Liver (tissue), 3 donors: ENCODE measurements at regions not wholly inside any gene's neighbourhood (a gene's known extent, or its start where the extent isn't known, plus 50 kb on each side); places are given as distances from the start of the nearest gene placed in this dataset.

ENCODE experiments used
- EGR1 ChIP-seq, 2 donors: IDR thresholded peaks; 2 replicates each; pipeline ENCODE4 v1.6.1; 2016 to 2018; ENCODE audit warnings: antibody characterized with exemption in 2 of 2, low read depth in 2 of 2
- FOXA1 ChIP-seq: IDR thresholded peaks from 2 replicates; pipeline ENCODE4 v1.6.1; 2016; ENCODE audit warnings: antibody characterized with exemption
- GABPA ChIP-seq, 2 donors: IDR thresholded peaks in 1 of 2; conservative IDR thresholded peaks in 1 of 2; 2 replicates each; pipeline ENCODE4 v1.6.1; 2016; ENCODE audit warnings: antibody characterized with exemption in 2 of 2, mild to moderate bottlenecking in 1 of 2, moderate library complexity in 1 of 2
- JUND ChIP-seq, 2 donors: IDR thresholded peaks; 2 replicates each; pipeline ENCODE4 v1.6.1; 2016; ENCODE audit warnings: antibody characterized with exemption in 2 of 2
- RAD21 ChIP-seq, 2 donors: IDR thresholded peaks; 2 replicates each; pipeline ENCODE4 v1.6.1; 2016; ENCODE audit warnings: antibody characterized with exemption in 2 of 2, mild to moderate bottlenecking in 2 of 2
- SP1 ChIP-seq: IDR thresholded peaks from 2 replicates; pipeline ENCODE4 v1.6.1; 2018; ENCODE audit warnings: antibody characterized with exemption, mild to moderate bottlenecking
- YY1 ChIP-seq: IDR thresholded peaks from 2 replicates; pipeline ENCODE4 v1.6.1; 2016; ENCODE audit warnings: antibody characterized with exemption, mild to moderate bottlenecking
- TF ChIP-seq, protein P1 (sequence below): IDR thresholded peaks from 2 replicates; pipeline ENCODE4 v1.6.1; 2016; ENCODE audit warnings: antibody characterized with exemption, mild to moderate bottlenecking
- TF ChIP-seq, protein P2 (sequence below): IDR thresholded peaks from 2 replicates; pipeline ENCODE4 v1.6.1; 2016; ENCODE audit warnings: antibody characterized with exemption
- TF ChIP-seq, protein P3 (sequence below): fragments of 150-350 bp; IDR thresholded peaks from 2 replicates; pipeline ENCODE4 v1.5.1; 2017; ENCODE audit warnings: improper control_type of control experiment, low read depth, low read length; ENCODE audit not compliant: missing input control
- TF ChIP-seq, protein P4 (sequence below): IDR thresholded peaks from 2 replicates; pipeline ENCODE4 v1.6.1; 2016; ENCODE audit warnings: antibody characterized with exemption
- donor health status: healthy.
- donor health status: healthy.

DNA sequence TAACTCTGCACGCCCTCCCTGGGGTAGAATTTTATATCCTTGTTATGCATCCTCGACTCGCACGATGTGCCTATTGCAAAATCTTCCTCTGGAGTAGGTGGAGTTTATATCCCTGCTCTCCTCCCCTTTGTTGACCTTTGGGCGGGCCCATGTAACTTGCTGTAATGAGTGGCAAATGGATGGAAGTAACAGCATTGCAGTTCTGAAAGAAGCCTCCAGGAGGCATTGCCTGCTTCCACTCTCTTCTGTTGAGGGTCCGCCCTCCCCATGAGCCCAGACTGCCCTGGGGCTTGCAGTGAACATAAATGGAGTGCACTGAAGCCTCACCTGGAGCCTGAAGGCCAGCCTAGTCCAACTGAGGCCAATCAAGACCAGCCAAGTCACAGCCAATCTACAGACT lies 62.2 kb upstream of the GRIK3 start:
- no peak for TF ChIP-seq GABPA (IDR thresholded peaks at IDR 0.05 in 1 of 2, conservative IDR thresholded peaks at IDR 0.05 in 1 of 2)
- TF ChIP-seq, protein P1, sequence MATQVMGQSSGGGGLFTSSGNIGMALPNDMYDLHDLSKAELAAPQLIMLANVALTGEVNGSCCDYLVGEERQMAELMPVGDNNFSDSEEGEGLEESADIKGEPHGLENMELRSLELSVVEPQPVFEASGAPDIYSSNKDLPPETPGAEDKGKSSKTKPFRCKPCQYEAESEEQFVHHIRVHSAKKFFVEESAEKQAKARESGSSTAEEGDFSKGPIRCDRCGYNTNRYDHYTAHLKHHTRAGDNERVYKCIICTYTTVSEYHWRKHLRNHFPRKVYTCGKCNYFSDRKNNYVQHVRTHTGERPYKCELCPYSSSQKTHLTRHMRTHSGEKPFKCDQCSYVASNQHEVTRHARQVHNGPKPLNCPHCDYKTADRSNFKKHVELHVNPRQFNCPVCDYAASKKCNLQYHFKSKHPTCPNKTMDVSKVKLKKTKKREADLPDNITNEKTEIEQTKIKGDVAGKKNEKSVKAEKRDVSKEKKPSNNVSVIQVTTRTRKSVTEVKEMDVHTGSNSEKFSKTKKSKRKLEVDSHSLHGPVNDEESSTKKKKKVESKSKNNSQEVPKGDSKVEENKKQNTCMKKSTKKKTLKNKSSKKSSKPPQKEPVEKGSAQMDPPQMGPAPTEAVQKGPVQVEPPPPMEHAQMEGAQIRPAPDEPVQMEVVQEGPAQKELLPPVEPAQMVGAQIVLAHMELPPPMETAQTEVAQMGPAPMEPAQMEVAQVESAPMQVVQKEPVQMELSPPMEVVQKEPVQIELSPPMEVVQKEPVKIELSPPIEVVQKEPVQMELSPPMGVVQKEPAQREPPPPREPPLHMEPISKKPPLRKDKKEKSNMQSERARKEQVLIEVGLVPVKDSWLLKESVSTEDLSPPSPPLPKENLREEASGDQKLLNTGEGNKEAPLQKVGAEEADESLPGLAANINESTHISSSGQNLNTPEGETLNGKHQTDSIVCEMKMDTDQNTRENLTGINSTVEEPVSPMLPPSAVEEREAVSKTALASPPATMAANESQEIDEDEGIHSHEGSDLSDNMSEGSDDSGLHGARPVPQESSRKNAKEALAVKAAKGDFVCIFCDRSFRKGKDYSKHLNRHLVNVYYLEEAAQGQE: no peak
- TF ChIP-seq, protein P2, sequence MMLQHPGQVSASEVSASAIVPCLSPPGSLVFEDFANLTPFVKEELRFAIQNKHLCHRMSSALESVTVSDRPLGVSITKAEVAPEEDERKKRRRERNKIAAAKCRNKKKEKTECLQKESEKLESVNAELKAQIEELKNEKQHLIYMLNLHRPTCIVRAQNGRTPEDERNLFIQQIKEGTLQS: no peak
- TF ChIP-seq, protein P3, sequence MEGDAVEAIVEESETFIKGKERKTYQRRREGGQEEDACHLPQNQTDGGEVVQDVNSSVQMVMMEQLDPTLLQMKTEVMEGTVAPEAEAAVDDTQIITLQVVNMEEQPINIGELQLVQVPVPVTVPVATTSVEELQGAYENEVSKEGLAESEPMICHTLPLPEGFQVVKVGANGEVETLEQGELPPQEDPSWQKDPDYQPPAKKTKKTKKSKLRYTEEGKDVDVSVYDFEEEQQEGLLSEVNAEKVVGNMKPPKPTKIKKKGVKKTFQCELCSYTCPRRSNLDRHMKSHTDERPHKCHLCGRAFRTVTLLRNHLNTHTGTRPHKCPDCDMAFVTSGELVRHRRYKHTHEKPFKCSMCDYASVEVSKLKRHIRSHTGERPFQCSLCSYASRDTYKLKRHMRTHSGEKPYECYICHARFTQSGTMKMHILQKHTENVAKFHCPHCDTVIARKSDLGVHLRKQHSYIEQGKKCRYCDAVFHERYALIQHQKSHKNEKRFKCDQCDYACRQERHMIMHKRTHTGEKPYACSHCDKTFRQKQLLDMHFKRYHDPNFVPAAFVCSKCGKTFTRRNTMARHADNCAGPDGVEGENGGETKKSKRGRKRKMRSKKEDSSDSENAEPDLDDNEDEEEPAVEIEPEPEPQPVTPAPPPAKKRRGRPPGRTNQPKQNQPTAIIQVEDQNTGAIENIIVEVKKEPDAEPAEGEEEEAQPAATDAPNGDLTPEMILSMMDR: no peak
- TF ChIP-seq JUND (IDR thresholded peaks at IDR 0.05): no peak
- no peak for TF ChIP-seq FOXA1
- TF ChIP-seq RAD21 (IDR thresholded peaks at IDR 0.05): no peak
- no peak for TF ChIP-seq YY1
- TF ChIP-seq, protein P4, sequence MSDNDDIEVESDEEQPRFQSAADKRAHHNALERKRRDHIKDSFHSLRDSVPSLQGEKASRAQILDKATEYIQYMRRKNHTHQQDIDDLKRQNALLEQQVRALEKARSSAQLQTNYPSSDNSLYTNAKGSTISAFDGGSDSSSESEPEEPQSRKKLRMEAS: no peak
- TF ChIP-seq EGR1 (IDR thresholded peaks at IDR 0.05; ENCODE audit: low read depth in 2 of 2): no peak
- no peak for TF ChIP-seq SP1
